Neural progenitor cell (in vitro differentiated cells): ENCODE measurements at regions not wholly inside any gene's neighbourhood (a gene's known extent, or its start where the extent isn't known, plus 50 kb on each side); places are given as distances from the start of the nearest gene placed in this dataset.

Experiments
- EZH2 ChIP-seq: fragments of 200-600 bp; sonication (generic); IDR thresholded peaks from 2 replicates; pipeline ENCODE4 v1.6.1; 2017; ENCODE audit warnings: antibody characterized with exemption, mild to moderate bottlenecking, moderate library complexity
- TF ChIP-seq, protein P1 (sequence below): fragments of 200-600 bp; sonication (generic); IDR thresholded peaks from 2 replicates; pipeline ENCODE4 v1.5.1; 2017; ENCODE audit warnings: antibody characterized with exemption, mild to moderate bottlenecking

DNA sequence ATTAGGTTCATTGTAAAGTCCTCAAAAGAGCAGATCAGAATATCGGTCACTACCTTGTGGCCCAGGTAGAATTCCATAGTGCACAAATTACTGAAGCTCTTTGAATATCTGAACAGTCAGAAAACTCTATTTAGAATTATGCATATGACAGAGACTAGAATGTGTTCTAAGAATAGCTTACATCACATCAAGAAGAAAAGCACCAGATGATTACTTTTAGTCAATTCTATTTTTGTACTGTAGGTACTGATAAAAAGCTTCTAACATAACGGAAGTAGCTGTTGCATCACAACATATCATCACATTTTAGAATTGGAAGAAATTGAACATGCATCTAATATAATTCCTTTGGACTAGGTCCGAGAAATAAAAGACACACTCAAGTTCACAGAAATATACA is 946.6 kb upstream of the ARRDC3 start:
- TF ChIP-seq EZH2: no peak
- TF ChIP-seq, protein P1, sequence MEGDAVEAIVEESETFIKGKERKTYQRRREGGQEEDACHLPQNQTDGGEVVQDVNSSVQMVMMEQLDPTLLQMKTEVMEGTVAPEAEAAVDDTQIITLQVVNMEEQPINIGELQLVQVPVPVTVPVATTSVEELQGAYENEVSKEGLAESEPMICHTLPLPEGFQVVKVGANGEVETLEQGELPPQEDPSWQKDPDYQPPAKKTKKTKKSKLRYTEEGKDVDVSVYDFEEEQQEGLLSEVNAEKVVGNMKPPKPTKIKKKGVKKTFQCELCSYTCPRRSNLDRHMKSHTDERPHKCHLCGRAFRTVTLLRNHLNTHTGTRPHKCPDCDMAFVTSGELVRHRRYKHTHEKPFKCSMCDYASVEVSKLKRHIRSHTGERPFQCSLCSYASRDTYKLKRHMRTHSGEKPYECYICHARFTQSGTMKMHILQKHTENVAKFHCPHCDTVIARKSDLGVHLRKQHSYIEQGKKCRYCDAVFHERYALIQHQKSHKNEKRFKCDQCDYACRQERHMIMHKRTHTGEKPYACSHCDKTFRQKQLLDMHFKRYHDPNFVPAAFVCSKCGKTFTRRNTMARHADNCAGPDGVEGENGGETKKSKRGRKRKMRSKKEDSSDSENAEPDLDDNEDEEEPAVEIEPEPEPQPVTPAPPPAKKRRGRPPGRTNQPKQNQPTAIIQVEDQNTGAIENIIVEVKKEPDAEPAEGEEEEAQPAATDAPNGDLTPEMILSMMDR: no peak
